ENCODE measurements at regions not wholly inside any gene's neighbourhood (a gene's known extent, or its start where the extent isn't known, plus 50 kb on each side); places are given as distances from the start of the nearest gene placed in this dataset.

- whole genome bisulfite sequencing (ENCODE audit: insufficient coverage, low lambda C conversion rate) = no CpG with 5 or more reads among the region's 4 CpGs
- no peak overlapping the region for H3K27ac ChIP-seq (ENCODE audit: low read length)
Measured at GRCh38 chr13:50355797-50356196, 340.6 kb downstream of the KCNRG start.

GRCh38 chr13:50357136-50357535, 341.9 kb downstream of the KCNRG start:
- Histone ChIP-seq H3K4me3 (ENCODE audit: low read length) (no peak overlapping the region), H3K36me3 (ENCODE audit: control insufficient read depth, insufficient read depth, low read length) (no peaks in the 10 kb centered on the region), H3K4me1 (ENCODE audit: control insufficient read depth, insufficient read depth, low read length) (no peaks in the 10 kb centered on the region), H3K9me3 (ENCODE audit: control insufficient read depth, low read depth, low read length) (no peaks in the 10 kb centered on the region), H3K27ac (ENCODE audit: low read length) (no peak overlapping the region), H3K27me3 (ENCODE audit: control insufficient read depth, insufficient read depth, low read length) (no peaks in the 10 kb centered on the region)
- DNase-seq = no peak

More at GRCh38 chr13:50355797-50356196, 340.6 kb downstream of the KCNRG start:
- no peaks in the 10 kb centered on the region for H3K27me3 ChIP-seq (ENCODE audit: control insufficient read depth, insufficient read depth, low read length)
- no peak for DNase-seq
- H3K36me3 ChIP-seq (ENCODE audit: control insufficient read depth, insufficient read depth, low read length) = no peaks in the 10 kb centered on the region
- no peaks in the 10 kb centered on the region for H3K4me1 ChIP-seq (ENCODE audit: control insufficient read depth, insufficient read depth, low read length)
- no peak overlapping the region for H3K4me3 ChIP-seq (ENCODE audit: low read length)
- no peaks in the 10 kb centered on the region for H3K9me3 ChIP-seq (ENCODE audit: control insufficient read depth, low read depth, low read length)

- no peaks in the 10 kb centered on the region for H3K36me3 ChIP-seq (ENCODE audit: control insufficient read depth, insufficient read depth, low read length)
- peak in 1 of 2 donors; percentile 37 for DNase-seq
Measured at GRCh38 chr13:50357586-50358118, 342.4 kb downstream of the KCNRG start.

GRCh38 chr13:50358231-50359040, 343.2 kb downstream of the KCNRG start:
- Histone ChIP-seq H3K4me3 (ENCODE audit: low read length) (no peak overlapping the region), H3K4me1 (ENCODE audit: control insufficient read depth, insufficient read depth, low read length) (no peaks in the 10 kb centered on the region), H3K27ac (ENCODE audit: low read length) (no peak overlapping the region), H3K36me3 (ENCODE audit: control insufficient read depth, insufficient read depth, low read length) (no peaks in the 10 kb centered on the region), H3K27me3 (ENCODE audit: control insufficient read depth, insufficient read depth, low read length) (no peaks in the 10 kb centered on the region), H3K9me3 (ENCODE audit: control insufficient read depth, low read depth, low read length) (no peaks in the 10 kb centered on the region)
- no CpG with 5 or more reads among the region's 1 CpG for WGBS (ENCODE audit: insufficient coverage, low lambda C conversion rate)
- DNase-seq = no peak

More at GRCh38 chr13:50357586-50358118, 342.4 kb downstream of the KCNRG start:
- 89% methylated on average over 3 of the region's 9 CpGs for WGBS (ENCODE audit: insufficient coverage, low lambda C conversion rate)
- Histone ChIP-seq H3K27ac (ENCODE audit: low read length) (no peak overlapping the region), H3K27me3 (ENCODE audit: control insufficient read depth, insufficient read depth, low read length) (no peaks in the 10 kb centered on the region), H3K4me1 (ENCODE audit: control insufficient read depth, insufficient read depth, low read length) (no peaks in the 10 kb centered on the region), H3K9me3 (ENCODE audit: control insufficient read depth, low read depth, low read length) (no peaks in the 10 kb centered on the region), H3K4me3 (ENCODE audit: low read length) (no peak overlapping the region)

- DNase-seq = no peak
- Histone ChIP-seq H3K36me3 (ENCODE audit: control insufficient read depth, insufficient read depth, low read length) (no peaks in the 10 kb centered on the region), H3K27me3 (ENCODE audit: control insufficient read depth, insufficient read depth, low read length) (no peaks in the 10 kb centered on the region), H3K27ac (ENCODE audit: low read length) (no peak overlapping the region), H3K9me3 (ENCODE audit: control insufficient read depth, low read depth, low read length) (no peaks in the 10 kb centered on the region), H3K4me3 (ENCODE audit: low read length) (no peak overlapping the region), H3K4me1 (ENCODE audit: control insufficient read depth, insufficient read depth, low read length) (no peaks in the 10 kb centered on the region)
- WGBS (ENCODE audit: insufficient coverage, low lambda C conversion rate) = no CpG with 5 or more reads among the region's 3 CpGs
Measured at GRCh38 chr13:50359041-50359367, 343.8 kb downstream of the KCNRG start.

GRCh38 chr13:50359779-50360178, 344.5 kb downstream of the KCNRG start:
- WGBS (ENCODE audit: insufficient coverage, low lambda C conversion rate) = 100% methylated on average over 1 of the region's 8 CpGs
- H3K4me1 ChIP-seq (ENCODE audit: control insufficient read depth, insufficient read depth, low read length) = no peaks in the 10 kb centered on the region
- H3K27me3 ChIP-seq (ENCODE audit: control insufficient read depth, insufficient read depth, low read length) = no peaks in the 10 kb centered on the region
- no peak for DNase-seq
- no peaks in the 10 kb centered on the region for H3K36me3 ChIP-seq (ENCODE audit: control insufficient read depth, insufficient read depth, low read length)
- H3K27ac ChIP-seq (ENCODE audit: low read length) = no peak overlapping the region
- H3K4me3 ChIP-seq (ENCODE audit: low read length) = no peak overlapping the region
- no peaks in the 10 kb centered on the region for H3K9me3 ChIP-seq (ENCODE audit: control insufficient read depth, low read depth, low read length)

- DNase-seq = no peak
- no peak overlapping the region for H3K27ac ChIP-seq (ENCODE audit: low read length)
- WGBS (ENCODE audit: insufficient coverage, low lambda C conversion rate) = no CpG with 5 or more reads among the region's 2 CpGs
- H3K9me3 ChIP-seq (ENCODE audit: control insufficient read depth, low read depth, low read length) = no peaks in the 10 kb centered on the region
- no peaks in the 10 kb centered on the region for H3K4me1 ChIP-seq (ENCODE audit: control insufficient read depth, insufficient read depth, low read length)
- no peaks in the 10 kb centered on the region for H3K36me3 ChIP-seq (ENCODE audit: control insufficient read depth, insufficient read depth, low read length)
- no peaks in the 10 kb centered on the region for H3K27me3 ChIP-seq (ENCODE audit: control insufficient read depth, insufficient read depth, low read length)
- no peak overlapping the region for H3K4me3 ChIP-seq (ENCODE audit: low read length)
Measured at GRCh38 chr13:50360637-50361036, 345.4 kb downstream of the KCNRG start.

- no peaks in the 10 kb centered on the region for H3K27me3 ChIP-seq (ENCODE audit: control insufficient read depth, insufficient read depth, low read length)
- 50% methylated on average over 2 of the region's 3 CpGs for WGBS (ENCODE audit: insufficient coverage, low lambda C conversion rate)
- no peaks in the 10 kb centered on the region for H3K36me3 ChIP-seq (ENCODE audit: control insufficient read depth, insufficient read depth, low read length)
- H3K4me3 ChIP-seq (ENCODE audit: low read length) = no peak overlapping the region
- no peak for DNase-seq
- no peak overlapping the region for H3K27ac ChIP-seq (ENCODE audit: low read length)
- H3K4me1 ChIP-seq (ENCODE audit: control insufficient read depth, insufficient read depth, low read length) = no peaks in the 10 kb centered on the region
- H3K9me3 ChIP-seq (ENCODE audit: control insufficient read depth, low read depth, low read length) = no peaks in the 10 kb centered on the region
Measured at GRCh38 chr13:50361282-50361681, 346.0 kb downstream of the KCNRG start.

GRCh38 chr13:50365408-50366391, 350.5 kb downstream of the KCNRG start:
- 76% methylated on average over 4 of the region's 10 CpGs for WGBS (ENCODE audit: insufficient coverage, low lambda C conversion rate)
- H3K4me1 ChIP-seq (ENCODE audit: control insufficient read depth, insufficient read depth, low read length) = no peaks in the 10 kb centered on the region
- no peaks in the 10 kb centered on the region for H3K27me3 ChIP-seq (ENCODE audit: control insufficient read depth, insufficient read depth, low read length)
- H3K9me3 ChIP-seq (ENCODE audit: control insufficient read depth, low read depth, low read length) = no peaks in the 10 kb centered on the region
- H3K36me3 ChIP-seq (ENCODE audit: control insufficient read depth, insufficient read depth, low read length) = no peaks in the 10 kb centered on the region
- DNase-seq = no peak
- no peak overlapping the region for H3K27ac ChIP-seq (ENCODE audit: low read length)
- no peak overlapping the region for H3K4me3 ChIP-seq (ENCODE audit: low read length)

- no peak overlapping the region for H3K27ac ChIP-seq (ENCODE audit: low read length)
- no CpG with 5 or more reads among the region's 6 CpGs for WGBS (ENCODE audit: insufficient coverage, low lambda C conversion rate)
- no peak for DNase-seq
- no peaks in the 10 kb centered on the region for H3K36me3 ChIP-seq (ENCODE audit: control insufficient read depth, insufficient read depth, low read length)
- H3K4me1 ChIP-seq (ENCODE audit: control insufficient read depth, insufficient read depth, low read length) = no peaks in the 10 kb centered on the region
- H3K9me3 ChIP-seq (ENCODE audit: control insufficient read depth, low read depth, low read length) = no peaks in the 10 kb centered on the region
- no peak overlapping the region for H3K4me3 ChIP-seq (ENCODE audit: low read length)
- H3K27me3 ChIP-seq (ENCODE audit: control insufficient read depth, insufficient read depth, low read length) = no peaks in the 10 kb centered on the region
Measured at GRCh38 chr13:50366488-50367174, 351.4 kb downstream of the KCNRG start.
